ENCODE measurements at regions not wholly inside any gene's neighbourhood (a gene's known extent, or its start where the extent isn't known, plus 50 kb on each side); places are given as distances from the start of the nearest gene placed in this dataset.

DNA sequence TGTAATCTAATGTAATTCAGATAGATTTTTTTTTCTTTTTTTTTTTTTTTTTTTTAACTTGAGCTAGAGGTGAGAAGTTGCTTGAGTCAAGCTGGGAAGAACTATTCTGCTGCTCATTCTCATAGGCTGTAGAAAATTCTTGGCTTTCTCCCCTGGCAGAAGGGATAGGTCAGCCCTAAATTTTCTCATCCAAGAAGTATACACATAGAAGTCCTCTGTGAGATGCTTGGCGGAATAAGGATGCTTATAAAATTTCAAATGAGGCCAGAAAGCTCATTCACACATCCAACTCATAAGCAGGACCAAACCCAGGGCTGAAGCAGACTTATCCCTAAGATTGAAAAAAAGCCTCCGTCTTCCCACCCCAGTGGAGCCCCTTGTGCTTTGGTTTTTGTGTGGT lies 572.5 kb downstream of the SQOR start:
- no peak for DNase-seq (ENCODE audit: extremely low read depth in 1 of 2, low read depth in 1 of 2)

GRCh38 chr15:46213551-46213950 lies 578.7 kb downstream of the SQOR start:
- no peak for DNase-seq (ENCODE audit: extremely low read depth in 1 of 2, low read depth in 1 of 2)

GRCh38 chr15:46222826-46223225 lies 588.0 kb downstream of the SQOR start:
- DNase-seq (ENCODE audit: extremely low read depth in 1 of 2, low read depth in 1 of 2) = no peak

GRCh38 chr15:46229263-46229662 lies 594.4 kb downstream of the SQOR start:
- no peak for DNase-seq (ENCODE audit: extremely low read depth in 1 of 2, low read depth in 1 of 2)

GRCh38 chr15:46231786-46232185 lies 597.0 kb downstream of the SQOR start:
- no peak for DNase-seq (ENCODE audit: extremely low read depth in 1 of 2, low read depth in 1 of 2)

GRCh38 chr15:46232471-46232870 lies 597.6 kb downstream of the SQOR start:
- no peak for DNase-seq (ENCODE audit: extremely low read depth in 1 of 2, low read depth in 1 of 2)

DNA sequence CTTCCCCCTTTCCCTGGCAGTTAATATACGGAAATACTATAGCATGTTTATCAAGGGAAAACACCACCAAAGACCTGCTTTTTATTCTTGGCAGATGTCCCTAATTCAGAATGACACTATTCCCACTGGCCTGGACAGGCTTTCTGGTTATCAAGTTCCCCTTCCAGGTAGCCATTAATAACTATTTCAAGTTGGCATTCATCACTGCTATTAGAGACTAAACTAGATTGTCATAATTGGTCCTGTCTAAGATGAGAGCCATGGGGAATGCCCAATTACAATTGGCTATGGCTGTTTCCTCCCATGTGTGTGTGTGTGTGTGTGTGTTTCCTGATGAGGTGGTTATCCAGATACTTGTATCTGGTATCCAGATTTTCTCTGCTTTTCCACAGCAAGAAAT lies 608.1 kb downstream of the SQOR start:
- no peak for DNase-seq (ENCODE audit: extremely low read depth in 1 of 2, low read depth in 1 of 2)

- DNase-seq (ENCODE audit: extremely low read depth in 1 of 2, low read depth in 1 of 2) = no peak
Observed at GRCh38 chr15:46251903-46252302, 617.1 kb downstream of the SQOR start.

DNA sequence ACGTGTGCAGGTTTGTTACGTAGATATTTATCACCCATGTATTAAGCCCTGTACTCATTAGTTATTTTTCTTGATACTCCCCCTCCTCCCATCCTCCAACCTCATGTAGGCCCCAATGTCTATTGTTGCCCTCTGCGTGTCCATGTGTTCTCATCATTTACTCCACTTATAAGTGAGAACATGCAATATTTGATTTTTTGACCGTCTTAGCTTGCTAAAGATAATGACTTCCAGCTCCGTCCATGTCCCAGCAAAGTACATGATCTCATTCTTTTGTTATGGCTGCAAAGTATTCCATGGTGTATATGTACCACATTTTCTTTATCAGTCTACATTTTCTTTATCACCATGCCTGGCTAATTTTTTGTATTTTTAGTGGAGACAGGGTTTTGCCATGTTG lies 623.2 kb downstream of the SQOR start:
- DNase-seq (ENCODE audit: extremely low read depth in 1 of 2, low read depth in 1 of 2) = no peak

- DNase-seq (ENCODE audit: extremely low read depth in 1 of 2, low read depth in 1 of 2) = no peak
Observed at GRCh38 chr15:46260937-46261336, 626.1 kb downstream of the SQOR start.

DNA sequence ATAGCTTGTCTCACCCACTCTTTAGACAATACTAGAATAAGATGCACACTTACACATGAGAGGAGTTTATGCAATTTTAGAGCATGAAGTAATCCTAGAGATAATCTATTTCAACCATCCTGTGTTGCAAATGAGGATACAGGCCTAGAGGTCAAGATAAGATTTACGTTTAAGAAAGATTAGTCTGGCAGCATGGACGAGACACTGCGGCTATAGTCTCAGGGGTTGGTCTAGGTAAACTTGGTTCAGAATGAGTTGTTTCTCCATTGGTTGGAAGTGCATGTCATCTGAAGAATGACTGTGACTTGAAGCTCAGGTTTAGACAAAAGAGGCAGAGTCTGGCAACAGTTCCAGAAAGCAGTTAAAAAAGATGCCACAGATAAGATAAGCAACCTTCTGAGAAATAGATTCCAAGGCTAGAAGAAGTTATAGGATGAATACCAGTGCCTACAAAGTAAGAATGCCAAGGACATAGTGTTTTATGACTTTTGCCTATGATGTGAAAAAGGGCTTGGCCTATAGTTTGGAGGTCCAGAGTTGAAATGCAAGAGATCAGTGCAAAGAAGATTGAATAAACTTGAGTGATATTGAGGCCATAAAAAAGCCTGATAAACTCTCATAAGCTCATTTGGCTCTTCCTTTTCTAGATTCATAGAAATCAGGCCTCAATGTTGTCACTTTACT lies 631.0 kb downstream of the SQOR start:
- no peak for DNase-seq (ENCODE audit: extremely low read depth in 1 of 2, low read depth in 1 of 2)

GRCh38 chr15:46266661-46267060 lies 631.8 kb downstream of the SQOR start:
- DNase-seq (ENCODE audit: extremely low read depth in 1 of 2, low read depth in 1 of 2) = no peak

DNA sequence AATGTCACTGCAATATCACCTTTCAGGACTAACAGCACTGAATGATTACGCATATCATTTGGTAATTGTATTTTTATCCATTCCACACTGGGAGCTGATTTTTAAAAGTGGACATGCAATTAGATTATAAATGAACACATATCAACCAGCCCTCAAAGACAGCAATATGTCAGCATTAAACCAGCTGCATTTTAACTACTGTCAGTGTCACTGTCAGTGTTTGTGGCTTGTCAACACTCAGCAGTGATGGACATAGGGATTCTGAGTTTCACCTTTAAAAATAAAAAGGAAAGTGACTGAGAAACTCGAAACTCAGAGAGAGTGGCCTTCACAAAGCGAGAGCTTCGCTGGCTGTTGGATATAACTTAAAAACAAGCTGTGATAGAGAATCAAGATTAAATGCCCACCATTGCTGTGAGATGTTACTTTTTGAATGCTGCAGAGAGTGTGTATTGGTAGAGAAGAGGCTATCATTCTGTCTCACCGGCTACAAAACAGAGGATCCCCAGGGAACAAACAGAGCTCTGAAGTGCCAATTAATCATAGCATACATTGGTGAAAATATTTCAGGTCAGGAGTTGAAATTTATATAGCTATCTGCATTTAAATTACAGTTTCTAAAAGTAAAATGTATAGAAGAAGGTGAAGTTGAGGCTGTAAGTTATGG lies 635.8 kb downstream of the SQOR start:
- no peak for DNase-seq (ENCODE audit: extremely low read depth in 1 of 2, low read depth in 1 of 2)

- DNase-seq (ENCODE audit: extremely low read depth in 1 of 2, low read depth in 1 of 2) = no peak
Observed at GRCh38 chr15:46275701-46276100, 640.9 kb downstream of the SQOR start.

GRCh38 chr15:46277451-46277850 lies 642.6 kb downstream of the SQOR start:
- no peak for DNase-seq (ENCODE audit: extremely low read depth in 1 of 2, low read depth in 1 of 2)

GRCh38 chr15:46278062-46278461 lies 643.2 kb downstream of the SQOR start:
- DNase-seq (ENCODE audit: extremely low read depth in 1 of 2, low read depth in 1 of 2) = no peak

DNA sequence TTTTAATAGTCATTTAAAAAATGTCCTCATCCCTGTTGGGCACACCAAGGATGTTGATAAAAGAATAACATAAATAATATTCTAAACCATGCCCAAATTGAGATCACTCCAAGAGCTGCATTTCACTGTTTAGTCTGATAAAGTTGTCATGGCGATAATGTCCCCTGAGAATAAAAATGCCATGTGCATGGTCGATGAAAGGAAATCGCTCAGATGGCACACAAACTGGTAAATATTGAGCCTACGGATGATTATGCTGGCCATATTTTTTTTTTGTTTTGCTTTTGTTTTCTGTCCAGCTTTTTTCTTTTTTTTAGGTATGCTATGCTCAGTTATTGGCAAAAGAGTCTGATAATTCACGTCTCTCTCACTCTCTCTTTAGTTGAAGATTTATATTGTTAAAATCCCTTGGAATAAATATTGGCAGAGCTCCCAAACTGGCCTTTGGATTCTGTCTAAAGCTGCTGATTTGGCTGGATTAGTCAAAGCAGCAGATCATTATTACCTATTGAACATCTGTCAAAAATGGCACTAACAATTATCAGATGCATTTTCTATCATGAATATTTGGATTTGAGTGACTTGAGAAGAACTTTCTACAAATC lies 643.8 kb downstream of the SQOR start:
- no peak for DNase-seq (ENCODE audit: extremely low read depth in 1 of 2, low read depth in 1 of 2)

DNA sequence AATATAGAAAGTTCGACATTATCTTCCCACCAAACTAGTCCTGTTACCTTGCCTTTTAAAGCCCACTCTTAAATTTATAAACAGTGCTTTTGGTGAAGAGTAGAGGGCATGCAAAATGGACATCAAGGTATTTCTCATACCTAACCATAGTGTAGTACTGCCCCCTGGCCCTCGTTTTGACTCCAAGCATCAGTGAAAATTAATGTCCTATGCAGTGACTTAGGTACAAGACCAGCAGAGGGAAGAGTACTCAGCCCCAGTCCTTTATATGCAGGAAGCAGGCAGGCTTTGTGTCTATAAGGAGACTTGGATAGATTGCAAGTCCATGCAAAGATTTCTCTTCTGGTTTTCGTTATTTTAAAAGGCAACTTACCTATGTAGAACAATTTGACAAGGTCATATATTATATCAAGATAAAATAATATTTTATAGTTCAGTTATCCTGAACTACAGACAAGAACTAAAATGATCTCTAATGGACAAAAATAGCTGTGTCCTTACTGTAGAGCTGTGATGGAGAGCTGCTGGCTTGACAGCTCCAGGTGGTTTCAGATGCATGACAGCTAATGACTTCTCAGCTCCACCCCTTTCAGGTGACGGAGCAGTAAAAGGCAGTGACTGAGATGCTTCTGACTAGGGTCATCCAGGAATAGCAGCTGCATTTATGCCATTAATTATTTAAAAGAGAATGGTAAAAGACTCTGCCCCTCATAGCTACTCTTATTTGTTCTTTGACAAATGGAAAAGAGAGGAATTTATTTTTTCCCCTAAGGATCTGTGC lies 646.1 kb downstream of the SQOR start:
- no peak for DNase-seq (ENCODE audit: extremely low read depth in 1 of 2, low read depth in 1 of 2)

DNA sequence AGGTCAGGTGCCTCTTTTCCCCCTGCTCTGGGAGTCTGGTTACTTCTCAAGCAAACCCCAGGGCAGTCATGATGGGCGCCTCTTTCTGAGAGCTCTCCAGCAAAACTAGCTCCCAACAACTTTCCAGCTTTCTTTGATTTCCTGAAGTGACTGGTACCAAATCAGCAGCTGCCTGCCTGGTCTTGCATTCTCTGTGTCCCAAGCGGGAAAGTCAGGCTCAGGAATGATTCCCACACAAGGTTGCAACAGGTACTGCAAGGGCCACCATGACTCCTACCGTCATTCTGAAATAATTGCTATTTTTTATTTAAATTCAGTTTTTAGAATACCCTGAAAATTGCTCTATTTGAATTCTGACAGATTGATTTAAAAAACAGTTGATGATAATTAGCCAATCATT lies 658.7 kb downstream of the SQOR start:
- no peak for DNase-seq (ENCODE audit: extremely low read depth in 1 of 2, low read depth in 1 of 2)

GRCh38 chr15:46296002-46296401 lies 661.2 kb downstream of the SQOR start:
- DNase-seq (ENCODE audit: extremely low read depth in 1 of 2, low read depth in 1 of 2) = no peak

GRCh38 chr15:46296797-46297196 lies 662.0 kb downstream of the SQOR start:
- DNase-seq (ENCODE audit: extremely low read depth in 1 of 2, low read depth in 1 of 2) = no peak

GRCh38 chr15:46297766-46298165 lies 662.9 kb downstream of the SQOR start:
- DNase-seq (ENCODE audit: extremely low read depth in 1 of 2, low read depth in 1 of 2) = no peak
